Adrenal gland (tissue), 9 donors: ENCODE measurements at regions not wholly inside any gene's neighbourhood (a gene's known extent, or its start where the extent isn't known, plus 50 kb on each side); places are given as distances from the start of the nearest gene placed in this dataset.

Source experiments
- DNase-seq, 7 donors: peaks; one replicate each; pipeline ENCODE4 v3.0.0-alpha.2; 2019 to 2020
- H3K27ac ChIP-seq, 5 donors: fragments of 200-600 bp; sonication (generic) in 4 of 5; 1 replicate in 3 of 5; 2 replicates in 2 of 5; pipeline versions ENCODE4 v1.5.1 to v1.8.0; 2016 to 2020; ENCODE audit warnings: mild to moderate bottlenecking in 1 of 5
- H3K27me3 ChIP-seq: fragments of 200-600 bp; 2 replicates; pipeline ENCODE4 v1.8.0; 2021
- H3K36me3 ChIP-seq, 2 donors: fragments of 200-600 bp; replicated peaks in 1 of 2; 1 replicate in 1 of 2; 2 replicates in 1 of 2; pipeline versions ENCODE4 v1.5.1 to v1.8.0; 2018 to 2022
- H3K4me1 ChIP-seq, 2 donors: fragments of 200-600 bp; replicated peaks in 1 of 2; 1 replicate in 1 of 2; 2 replicates in 1 of 2; pipeline versions ENCODE4 v1.5.1 to v1.8.0; 2018 to 2021
- H3K4me3 ChIP-seq, 4 donors: fragments of 200-600 bp; sonication (generic) in 3 of 4; one replicate each; pipeline ENCODE4 v1.5.1; 2016 to 2018
- H3K9me3 ChIP-seq, 3 donors: fragments of 200-600 bp; sonication (generic) in 1 of 3; replicated peaks in 1 of 3; 1 replicate in 2 of 3; 2 replicates in 1 of 3; pipeline versions ENCODE4 v1.5.1 to v1.8.0; 2016 to 2021
- CTCF ChIP-seq, 6 experiments: fragments of 450-650 bp in 4 of 6; fragments of 200-600 bp in 2 of 6; sonication (generic) in 1 of 6; IDR thresholded peaks; 1 replicate in 5 of 6; 2 replicates in 1 of 6; pipeline versions ENCODE4 v1.5.1 to v1.8.0; 2016 to 2021; ENCODE audit warnings: antibody characterized with exemption in 6 of 6, mild to moderate bottlenecking in 2 of 6, moderate library complexity in 1 of 6
- POLR2A ChIP-seq, 2 donors: fragments of 450-650 bp; IDR thresholded peaks; one replicate each; pipeline ENCODE4 v1.6.1; 2017; ENCODE audit warnings: antibody characterized with exemption in 2 of 2, mild to moderate bottlenecking in 2 of 2, moderate library complexity in 1 of 2
- WGBS, 4 donors: extraction: QIAGEN DNeasy Blood & Tissue Kit in 2 of 4; methylation state at CpG; one replicate each; pipeline versions ENCODE4 v1.1.5 to v1.1.7; 2013 to 2017; 5-methylcytosine and 5-hydroxymethylcytosine counted together
- intact Hi-C, 2 donors: fragments of 100-400 bp; cut with DNase I; formaldehyde crosslinking; loops; one replicate each; pipeline versions ENCODE4 v1.14.1 to v1.15.0; 2022 to 2023
- donor health status: healthy with polysubstance abuse.
- donor health status: Bipolar disorder and iron deficiency.
- donor health status: DM: yes; HTN: yes; CAD: no.
- donor health status: DM: no; HTN: no; CAD: no.
- donor health status: DM: no; HTN: no; CAD: no.

GRCh38 chr14:71588576-71589215, 343.5 kb upstream of the RGS6 start:
- Histone ChIP-seq H3K4me3 (no peak overlapping the region), H3K27me3 (no peaks in the 10 kb centered on the region), H3K27ac (no peak overlapping the region), H3K9me3 (no peaks in the 10 kb centered on the region), H3K36me3 (no peaks in the 10 kb centered on the region), H3K4me1 (peaks cover 15 to 27% of the 10 kb centered on the region in 2 donors)
- intact Hi-C loops = no loop called here
- TF ChIP-seq CTCF (IDR thresholded peaks at IDR 0.05) (no peak), POLR2A (IDR thresholded peaks at IDR 0.05) (no peak)
- DNase-seq = no peak
- WGBS, 4 donors = 95 to 97% (median 97%) methylated on average over 10 of the region's 10 CpGs

GRCh38 chr14:71589609-71590008, 342.6 kb upstream of the RGS6 start:
- H3K4me1 ChIP-seq = peaks cover 18 to 34% of the 10 kb centered on the region in 2 donors
- intact Hi-C loops = no loop called here

DNA sequence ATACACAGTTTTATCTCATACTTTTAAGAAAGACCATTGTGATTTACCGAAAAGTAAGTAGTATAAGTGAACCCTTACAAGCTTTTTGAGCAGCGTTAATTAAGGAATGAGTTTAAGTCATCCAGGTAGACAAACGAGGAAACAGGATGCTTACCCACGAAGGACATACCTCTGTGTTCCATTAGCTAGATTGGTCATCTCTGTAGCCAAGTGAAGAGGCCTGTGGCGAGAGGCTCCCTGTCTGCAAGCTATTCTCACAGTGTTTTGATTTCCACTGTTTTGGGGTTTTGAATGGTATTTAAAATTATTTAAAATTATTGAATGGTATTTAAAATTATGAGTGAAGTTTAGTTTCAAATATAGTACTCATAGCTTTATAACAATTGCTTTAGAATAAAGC, 342.1 kb upstream of the RGS6 start:
- intact Hi-C loops = no loop called here
- Histone ChIP-seq H3K27me3 (no peaks in the 10 kb centered on the region), H3K36me3 (no peaks in the 10 kb centered on the region), H3K9me3 (no peaks in the 10 kb centered on the region), H3K4me3 (no peak overlapping the region), H3K4me1 (peaks cover 20 to 39% of the 10 kb centered on the region in 2 donors), H3K27ac (no peak overlapping the region)
- 88 to 92% (median 89%) methylated on average over 5 of the region's 5 CpGs for WGBS, 4 donors
- TF ChIP-seq POLR2A (IDR thresholded peaks at IDR 0.05) = no peak
- no peak for TF ChIP-seq CTCF (IDR thresholded peaks at IDR 0.05)
- no peak for DNase-seq

More at GRCh38 chr14:71589609-71590008, 342.6 kb upstream of the RGS6 start:
- 70 to 81% (median 72%) methylated on average over 2 of the region's 2 CpGs for WGBS, 4 donors
- Histone ChIP-seq H3K27me3 (no peaks in the 10 kb centered on the region), H3K27ac (no peak overlapping the region), H3K9me3 (no peaks in the 10 kb centered on the region), H3K36me3 (no peaks in the 10 kb centered on the region), H3K4me3 (no peak overlapping the region)
- no peak for DNase-seq
- TF ChIP-seq POLR2A (IDR thresholded peaks at IDR 0.05) (no peak), CTCF (IDR thresholded peaks at IDR 0.05) (no peak)

GRCh38 chr14:71591231-71591630, 341.0 kb upstream of the RGS6 start:
- TF ChIP-seq CTCF (IDR thresholded peaks at IDR 0.05) (no peak), POLR2A (IDR thresholded peaks at IDR 0.05) (no peak)
- Histone ChIP-seq H3K4me3 (no peak overlapping the region), H3K4me1 (peaks cover 16 to 34% of the 10 kb centered on the region in 2 donors), H3K36me3 (no peaks in the 10 kb centered on the region), H3K9me3 (no peaks in the 10 kb centered on the region), H3K27ac (no peak overlapping the region), H3K27me3 (no peaks in the 10 kb centered on the region)
- intact Hi-C loops = no loop called here
- no peak for DNase-seq
